SH-SY5Y (cell line): ENCODE measurements at regions not wholly inside any gene's neighbourhood (a gene's known extent, or its start where the extent isn't known, plus 50 kb on each side); places are given as distances from the start of the nearest gene placed in this dataset.

Experiments
- GATA2 ChIP-seq: IDR thresholded peaks from 2 replicates; pipeline ENCODE4 v1.6.1; 2011; ENCODE audit warnings: mild to moderate bottlenecking, low read depth, low read length
- GATA3 ChIP-seq: IDR thresholded peaks from 2 replicates; pipeline ENCODE4 v1.6.1; 2011; ENCODE audit warnings: low read depth, mild to moderate bottlenecking, low read length, moderate library complexity

GRCh38 chr4:54902271-54902670 is 223.1 kb downstream of the KDR start:
- TF ChIP-seq GATA2 (no peak), GATA3 (no peak)
